GM12872 (cell line): ENCODE measurements at regions not wholly inside any gene's neighbourhood (a gene's known extent, or its start where the extent isn't known, plus 50 kb on each side); places are given as distances from the start of the nearest gene placed in this dataset.

Experiments
- TF ChIP-seq, protein P1 (sequence below): IDR thresholded peaks from 3 replicates; pipeline ENCODE4 v1.5.1; 2011; ENCODE audit warnings: low read depth, mild to moderate bottlenecking, low read length, moderate library complexity; ENCODE audit not compliant: insufficient read depth

DNA sequence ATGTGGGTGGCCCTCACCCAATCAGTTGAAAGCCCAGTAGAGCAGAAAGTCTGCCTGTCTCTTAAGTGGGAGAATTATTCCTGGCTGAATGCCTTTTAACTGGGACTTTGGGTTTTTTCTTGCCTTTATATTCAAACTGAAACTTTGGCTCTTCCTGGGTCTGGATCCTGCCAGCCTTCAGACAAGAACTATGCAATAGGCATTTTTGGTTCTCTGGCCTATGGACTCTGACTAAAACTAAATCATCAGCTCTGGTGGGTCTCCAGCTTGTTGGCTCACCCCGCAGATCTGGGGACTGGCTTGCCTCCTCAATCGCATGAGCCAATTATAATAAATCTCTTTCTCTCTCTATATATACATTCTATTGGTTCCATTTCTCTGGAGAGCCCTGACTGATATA is 173.0 kb upstream of the IGF1 start:
- TF ChIP-seq, protein P1, sequence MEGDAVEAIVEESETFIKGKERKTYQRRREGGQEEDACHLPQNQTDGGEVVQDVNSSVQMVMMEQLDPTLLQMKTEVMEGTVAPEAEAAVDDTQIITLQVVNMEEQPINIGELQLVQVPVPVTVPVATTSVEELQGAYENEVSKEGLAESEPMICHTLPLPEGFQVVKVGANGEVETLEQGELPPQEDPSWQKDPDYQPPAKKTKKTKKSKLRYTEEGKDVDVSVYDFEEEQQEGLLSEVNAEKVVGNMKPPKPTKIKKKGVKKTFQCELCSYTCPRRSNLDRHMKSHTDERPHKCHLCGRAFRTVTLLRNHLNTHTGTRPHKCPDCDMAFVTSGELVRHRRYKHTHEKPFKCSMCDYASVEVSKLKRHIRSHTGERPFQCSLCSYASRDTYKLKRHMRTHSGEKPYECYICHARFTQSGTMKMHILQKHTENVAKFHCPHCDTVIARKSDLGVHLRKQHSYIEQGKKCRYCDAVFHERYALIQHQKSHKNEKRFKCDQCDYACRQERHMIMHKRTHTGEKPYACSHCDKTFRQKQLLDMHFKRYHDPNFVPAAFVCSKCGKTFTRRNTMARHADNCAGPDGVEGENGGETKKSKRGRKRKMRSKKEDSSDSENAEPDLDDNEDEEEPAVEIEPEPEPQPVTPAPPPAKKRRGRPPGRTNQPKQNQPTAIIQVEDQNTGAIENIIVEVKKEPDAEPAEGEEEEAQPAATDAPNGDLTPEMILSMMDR = no peak

DNA sequence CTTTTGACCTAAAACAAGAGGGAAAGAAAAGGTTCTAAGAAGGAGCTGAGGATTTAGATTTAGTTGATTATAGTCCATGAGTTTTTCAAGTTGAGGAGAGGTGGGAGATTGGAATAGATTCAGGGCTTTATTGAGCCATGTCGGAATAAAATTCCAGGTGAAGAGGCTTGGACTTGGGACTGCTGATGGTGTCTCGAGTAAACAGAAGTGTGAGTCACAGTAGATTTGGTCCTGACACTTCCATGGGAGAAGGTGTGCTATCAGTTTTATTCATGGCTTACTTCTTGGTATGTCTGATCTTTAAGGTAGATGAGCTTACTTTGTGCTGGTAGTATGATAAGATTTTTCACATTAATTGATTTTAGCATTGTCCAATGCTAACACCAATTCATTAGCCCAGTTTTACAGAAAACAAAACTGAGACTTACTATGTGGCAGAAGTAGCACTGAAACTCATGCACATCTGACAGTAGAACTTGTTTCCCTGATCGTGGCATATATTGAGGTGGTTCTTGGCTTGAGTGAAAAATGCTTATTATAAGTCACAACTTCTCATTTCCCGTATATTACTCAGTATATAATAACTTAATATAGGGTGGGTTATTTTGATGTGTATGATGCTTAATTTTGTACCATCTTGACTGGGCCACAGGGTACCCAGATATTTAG is 172.4 kb upstream of the IGF1 start:
- TF ChIP-seq, protein P1 = no peak

DNA sequence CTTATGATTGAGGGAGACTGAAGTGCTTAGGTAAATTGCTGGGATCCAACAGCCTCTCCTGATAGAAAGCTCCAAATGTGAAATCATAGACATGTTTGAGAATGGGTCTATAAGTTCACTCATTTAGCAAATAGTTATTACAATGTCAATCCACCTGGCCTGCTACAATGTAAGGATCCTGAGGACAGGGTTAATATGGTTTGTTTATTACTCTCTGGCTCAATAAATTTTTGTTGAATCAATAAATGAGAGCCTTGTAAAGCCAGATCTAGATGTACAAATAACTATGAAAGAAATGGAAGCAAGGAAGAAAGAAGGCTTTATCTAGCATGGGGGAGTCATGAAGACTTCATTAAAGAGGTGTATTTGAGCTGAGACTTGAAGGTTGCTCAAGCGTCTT is 165.6 kb upstream of the IGF1 start:
- TF ChIP-seq, protein P1 = no peak

DNA sequence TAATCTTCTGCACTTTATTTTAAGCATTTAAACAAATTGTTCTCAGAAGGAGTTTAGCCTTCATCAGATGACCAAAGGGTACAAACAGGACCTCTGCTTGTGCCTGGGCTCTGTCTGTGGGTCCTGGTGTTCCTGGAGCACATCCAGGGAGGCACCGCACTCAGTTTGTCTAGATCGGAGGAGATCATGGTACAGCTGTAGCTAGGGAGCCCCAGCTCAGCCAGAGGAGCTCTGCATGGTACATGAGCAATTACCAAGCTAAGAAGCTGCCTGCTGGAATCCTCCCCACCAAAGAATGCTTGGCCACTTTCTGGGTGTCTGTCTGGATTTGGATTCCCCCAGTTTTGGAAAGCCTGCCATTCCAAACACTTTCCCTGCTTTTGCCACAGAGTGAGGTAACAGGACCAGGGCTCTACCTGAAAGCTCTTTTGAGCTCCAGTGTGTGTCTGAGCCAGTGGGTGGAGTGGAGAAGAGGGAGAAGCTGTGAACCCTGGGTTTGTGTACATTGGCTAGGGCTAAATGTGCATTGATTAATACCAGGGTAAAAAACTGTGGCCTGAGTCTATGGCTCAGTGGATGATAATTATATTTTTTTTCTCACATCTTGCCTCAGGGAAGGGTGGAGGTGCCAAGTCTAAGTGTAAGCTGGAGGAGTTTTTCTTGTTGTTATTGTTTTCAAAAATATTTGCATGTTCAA is 163.7 kb upstream of the IGF1 start:
- TF ChIP-seq, protein P1 = no peak

DNA sequence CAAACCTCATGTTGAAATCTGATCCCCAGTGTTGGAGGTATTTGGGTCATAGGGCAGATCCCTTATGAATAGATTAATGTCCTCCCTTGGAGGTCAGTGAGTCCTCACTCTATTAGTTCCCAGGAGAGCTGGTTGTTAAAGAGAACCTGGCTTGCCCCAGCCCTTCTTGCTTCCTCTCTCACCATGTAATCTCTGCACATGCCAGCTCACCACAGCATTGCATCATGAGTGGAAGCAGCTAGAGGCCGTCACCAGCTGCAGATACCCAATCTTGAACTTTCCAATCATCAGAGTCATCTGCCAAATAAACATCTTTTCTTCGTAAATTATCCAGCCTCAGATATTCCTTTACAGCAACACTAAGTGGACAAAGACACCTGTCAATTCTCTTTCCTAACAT is 161.8 kb upstream of the IGF1 start:
- TF ChIP-seq, protein P1 = no peak

DNA sequence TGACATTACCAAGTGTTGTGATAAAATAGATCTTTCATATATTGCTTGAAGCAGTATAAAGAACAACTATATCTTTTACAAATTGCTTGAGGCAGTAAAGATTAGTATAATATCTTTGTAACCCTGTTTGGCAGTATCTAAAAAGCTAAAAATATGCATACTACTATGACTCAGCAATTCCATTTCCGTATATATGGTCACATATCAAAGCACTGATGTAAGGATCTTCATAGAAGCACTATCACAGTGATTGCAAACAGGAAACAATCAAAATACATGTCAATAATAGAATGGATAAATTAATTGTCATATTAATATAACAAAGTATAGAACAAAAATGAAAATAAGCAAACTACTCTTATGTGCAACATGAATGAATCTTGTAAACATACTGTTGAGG is 158.4 kb upstream of the IGF1 start:
- TF ChIP-seq, protein P1 = no peak

DNA sequence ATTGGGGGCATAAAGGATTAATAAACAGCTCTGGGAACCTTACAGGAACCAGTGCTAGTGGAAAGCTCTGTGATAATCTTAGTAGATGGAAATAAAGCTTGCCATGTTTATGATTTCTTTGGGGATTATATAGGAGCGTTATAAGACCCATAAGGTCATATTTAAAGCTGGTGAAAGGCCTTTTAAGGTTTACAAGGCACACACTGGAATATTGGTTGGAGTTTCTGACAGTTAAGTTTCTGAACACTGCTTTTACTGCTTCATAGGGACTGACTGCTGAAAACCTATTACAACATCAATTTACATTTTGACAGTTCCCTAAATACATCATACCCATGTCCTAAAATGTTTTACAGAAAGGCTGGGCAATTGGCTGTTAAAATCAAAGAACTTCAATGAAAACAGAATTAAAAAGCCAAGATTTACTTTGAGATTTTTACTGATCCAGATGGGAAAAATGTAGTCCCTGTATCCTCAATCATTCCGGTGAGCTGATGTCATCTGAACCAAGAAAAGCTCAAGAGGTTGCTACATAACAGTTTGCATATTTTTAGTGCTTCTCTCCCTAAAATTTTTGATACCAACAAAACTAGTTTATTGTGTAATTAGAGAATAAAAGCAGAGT is 153.7 kb upstream of the IGF1 start:
- TF ChIP-seq, protein P1 = no peak
